ENCODE measurements at regions not wholly inside any gene's neighbourhood (a gene's known extent, or its start where the extent isn't known, plus 50 kb on each side); places are given as distances from the start of the nearest gene placed in this dataset.

DNA sequence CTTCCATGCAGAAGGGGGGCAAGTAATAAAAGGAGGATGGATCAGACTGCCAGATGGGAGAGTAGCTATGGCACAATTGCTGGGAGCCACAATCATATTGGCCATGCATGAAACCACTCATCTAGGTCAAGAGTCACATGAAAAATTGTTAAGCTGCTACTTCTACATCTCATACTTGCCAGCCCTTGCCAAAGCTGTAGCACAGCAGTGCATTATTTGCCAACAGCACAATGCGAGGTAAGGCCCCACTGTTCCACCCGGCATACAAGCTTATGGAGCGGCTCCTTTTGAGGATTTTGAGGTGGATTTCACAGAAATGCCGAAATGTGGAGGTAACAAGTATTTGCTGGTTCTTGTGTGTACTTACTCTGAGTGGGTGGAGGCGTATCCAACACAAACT, 109.9 kb upstream of the EPB41L4A start:
- Histone ChIP-seq H3K4me3 (no peak overlapping the region), H3K27ac (no peak overlapping the region), H3K9me3 (ENCODE audit: low read depth) (no peaks in the 10 kb centered on the region), H3K4me1 (ENCODE audit: low read depth) (no peaks in the 10 kb centered on the region), H3K36me3 (no peaks in the 10 kb centered on the region), H3K27me3 (no peaks in the 10 kb centered on the region)
- DNase-seq (ENCODE audit: low read depth in 1 of 2, low spot score in 1 of 2): no peak
- TF ChIP-seq, protein P1, sequence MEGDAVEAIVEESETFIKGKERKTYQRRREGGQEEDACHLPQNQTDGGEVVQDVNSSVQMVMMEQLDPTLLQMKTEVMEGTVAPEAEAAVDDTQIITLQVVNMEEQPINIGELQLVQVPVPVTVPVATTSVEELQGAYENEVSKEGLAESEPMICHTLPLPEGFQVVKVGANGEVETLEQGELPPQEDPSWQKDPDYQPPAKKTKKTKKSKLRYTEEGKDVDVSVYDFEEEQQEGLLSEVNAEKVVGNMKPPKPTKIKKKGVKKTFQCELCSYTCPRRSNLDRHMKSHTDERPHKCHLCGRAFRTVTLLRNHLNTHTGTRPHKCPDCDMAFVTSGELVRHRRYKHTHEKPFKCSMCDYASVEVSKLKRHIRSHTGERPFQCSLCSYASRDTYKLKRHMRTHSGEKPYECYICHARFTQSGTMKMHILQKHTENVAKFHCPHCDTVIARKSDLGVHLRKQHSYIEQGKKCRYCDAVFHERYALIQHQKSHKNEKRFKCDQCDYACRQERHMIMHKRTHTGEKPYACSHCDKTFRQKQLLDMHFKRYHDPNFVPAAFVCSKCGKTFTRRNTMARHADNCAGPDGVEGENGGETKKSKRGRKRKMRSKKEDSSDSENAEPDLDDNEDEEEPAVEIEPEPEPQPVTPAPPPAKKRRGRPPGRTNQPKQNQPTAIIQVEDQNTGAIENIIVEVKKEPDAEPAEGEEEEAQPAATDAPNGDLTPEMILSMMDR (IDR thresholded peaks at IDR 0.05; ENCODE audit: low read depth, low read length): no peak

DNA sequence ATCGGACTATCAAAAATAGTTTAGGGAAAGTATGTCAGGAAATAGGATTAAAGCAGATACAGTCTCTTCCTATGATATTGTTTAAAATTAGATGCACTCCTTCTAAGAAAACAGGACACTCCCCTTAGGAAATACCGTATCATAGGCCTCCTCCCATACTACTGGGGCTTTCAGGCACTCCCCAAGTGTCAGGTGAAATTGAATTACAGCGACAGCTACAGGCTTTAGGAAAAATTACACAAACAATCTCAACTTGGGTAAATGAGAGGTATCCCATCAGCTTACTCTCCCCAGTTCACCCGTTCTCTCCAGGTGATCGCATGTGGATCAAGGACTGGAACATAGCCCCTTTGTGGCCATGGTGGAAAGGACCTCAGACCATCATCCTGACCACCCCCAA, 110.4 kb upstream of the EPB41L4A start:
- TF ChIP-seq, protein P1 (IDR thresholded peaks at IDR 0.05; ENCODE audit: low read depth, low read length): peak; percentile 36
- Histone ChIP-seq H3K36me3 (no peaks in the 10 kb centered on the region), H3K9me3 (ENCODE audit: low read depth) (no peaks in the 10 kb centered on the region), H3K4me3 (no peak overlapping the region), H3K27me3 (no peaks in the 10 kb centered on the region), H3K4me1 (ENCODE audit: low read depth) (no peaks in the 10 kb centered on the region), H3K27ac (no peak overlapping the region)
- DNase-seq (ENCODE audit: low read depth in 1 of 2, low spot score in 1 of 2): peak; percentile 27 to 30

DNA sequence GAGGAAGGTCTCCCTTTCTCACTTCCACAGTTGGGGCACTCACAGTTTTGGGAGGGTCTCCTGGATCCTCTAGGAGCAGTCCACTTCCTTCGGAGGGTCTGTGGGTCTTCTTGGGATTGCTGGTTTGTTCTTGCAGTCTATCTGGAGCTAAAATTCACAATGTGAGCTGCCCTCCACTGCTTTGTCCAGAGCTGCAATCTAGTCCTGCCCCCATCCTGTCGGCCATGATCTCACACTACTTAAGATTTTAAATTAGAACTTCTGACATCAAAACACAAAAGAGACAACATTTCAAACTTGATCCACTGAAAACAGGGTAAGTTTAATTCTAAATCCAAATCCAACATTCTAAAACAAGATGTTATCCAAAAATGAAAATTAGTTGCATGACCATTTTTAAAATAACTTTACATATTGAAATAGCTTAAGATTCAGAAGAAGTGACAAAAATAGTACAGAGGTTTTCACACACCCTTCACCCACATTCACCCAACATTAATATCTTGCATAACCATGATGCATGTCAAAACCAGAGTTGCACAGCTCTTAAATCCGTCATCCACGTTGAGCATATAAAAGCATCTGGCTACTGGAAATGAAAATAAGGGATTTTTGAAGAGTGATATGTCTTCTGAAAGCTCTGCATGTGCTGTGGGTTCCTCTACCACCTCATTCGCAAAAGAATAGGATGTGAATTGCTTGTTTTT, 113.7 kb upstream of the EPB41L4A start:
- TF ChIP-seq, protein P1 (IDR thresholded peaks at IDR 0.05; ENCODE audit: low read depth, low read length): no peak
- Histone ChIP-seq H3K4me3 (no peak overlapping the region), H3K4me1 (ENCODE audit: low read depth) (no peaks in the 10 kb centered on the region), H3K36me3 (no peaks in the 10 kb centered on the region), H3K27ac (no peak overlapping the region), H3K9me3 (ENCODE audit: low read depth) (no peaks in the 10 kb centered on the region), H3K27me3 (no peaks in the 10 kb centered on the region)
- DNase-seq (ENCODE audit: low read depth in 1 of 2, low spot score in 1 of 2): no peak

DNA sequence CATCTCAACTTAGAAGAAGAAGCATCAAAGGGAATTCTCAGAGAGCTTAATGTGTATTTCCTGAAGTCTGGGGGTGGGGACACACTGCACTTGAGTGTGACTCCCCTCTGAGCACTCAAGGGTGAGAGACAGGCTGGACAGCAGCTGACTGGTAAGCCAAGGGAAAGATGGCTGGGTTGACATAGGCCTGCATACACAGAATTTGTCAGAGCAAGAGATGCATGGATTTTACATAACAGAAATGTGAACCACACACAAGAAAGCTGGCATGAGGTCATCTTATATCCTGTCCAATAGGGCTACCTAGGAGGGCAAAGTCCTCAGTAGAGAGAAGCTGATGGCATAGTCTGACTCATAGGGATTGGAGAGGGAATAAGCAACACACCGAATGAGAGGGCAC, 114.3 kb upstream of the EPB41L4A start:
- Histone ChIP-seq H3K4me1 (ENCODE audit: low read depth) (no peaks in the 10 kb centered on the region), H3K9me3 (ENCODE audit: low read depth) (no peaks in the 10 kb centered on the region), H3K27me3 (no peaks in the 10 kb centered on the region), H3K27ac (no peak overlapping the region), H3K36me3 (no peaks in the 10 kb centered on the region), H3K4me3 (no peak overlapping the region)
- TF ChIP-seq, protein P1 (IDR thresholded peaks at IDR 0.05; ENCODE audit: low read depth, low read length): no peak
- DNase-seq (ENCODE audit: low read depth in 1 of 2, low spot score in 1 of 2): no peak

DNA sequence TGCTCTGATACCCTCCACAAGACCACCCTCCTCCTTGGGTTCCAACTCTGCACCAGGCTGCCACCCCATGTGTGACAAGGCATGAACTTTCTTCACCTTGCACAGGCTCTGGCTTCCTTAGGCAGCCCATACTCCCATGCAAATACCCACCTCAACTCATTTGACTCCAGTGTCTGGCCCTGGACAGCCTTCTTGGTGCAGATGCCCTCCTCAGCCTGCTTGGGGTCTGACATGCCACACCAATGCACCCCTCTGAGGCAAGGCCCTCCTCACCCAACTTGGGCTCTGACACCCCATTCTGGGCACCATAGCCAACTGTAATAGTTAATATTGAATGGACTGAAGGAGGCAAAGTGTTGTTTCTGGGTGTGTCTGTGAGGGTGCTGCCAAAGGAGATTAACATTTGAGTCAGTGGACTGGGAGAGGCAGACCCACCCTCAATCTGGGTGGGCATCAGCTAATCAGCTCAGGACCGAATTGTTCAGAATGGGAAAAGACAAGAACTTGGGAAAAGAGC, 115.0 kb upstream of the EPB41L4A start:
- no peaks in the 10 kb centered on the region for H3K36me3 ChIP-seq
- no peak overlapping the region for H3K27ac ChIP-seq
- TF ChIP-seq, protein P1 (IDR thresholded peaks at IDR 0.05; ENCODE audit: low read depth, low read length): no peak
- H3K4me1 ChIP-seq (ENCODE audit: low read depth): no peaks in the 10 kb centered on the region
- H3K9me3 ChIP-seq (ENCODE audit: low read depth): no peaks in the 10 kb centered on the region
- H3K27me3 ChIP-seq: no peaks in the 10 kb centered on the region
- DNase-seq (ENCODE audit: low read depth in 1 of 2, low spot score in 1 of 2): no peak
- H3K4me3 ChIP-seq: no peak overlapping the region

Measured in cardiac muscle cell (in vitro differentiated cells and primary cell).